Keratinocyte (primary cell): ENCODE measurements at regions not wholly inside any gene's neighbourhood (a gene's known extent, or its start where the extent isn't known, plus 50 kb on each side); places are given as distances from the start of the nearest gene placed in this dataset.

Experiments
- DNase-seq: peaks from one replicate; pipeline ENCODE4 v3.0.0-alpha.2; 2011; ENCODE audit warnings: low read depth, missing footprints, low spot score
- FAIRE-seq: peaks from 2 replicates; lab custom pipeline; 2011; peaks lifted over from hg19 to GRCh38; lab: Jason Lieb, UNC
- H2AFZ ChIP-seq: 2 replicates; pipeline ENCODE4 v1.6.0; 2012; ENCODE audit warnings: low read length, control low read depth, inconsistent platforms; ENCODE audit not compliant: control insufficient read depth
- H3K27ac ChIP-seq: 2 replicates; pipeline ENCODE4 v1.5.1; 2011; ENCODE audit warnings: low read length; ENCODE audit not compliant: control insufficient read depth, insufficient read depth
- H3K27me3 ChIP-seq: 3 replicates; pipeline ENCODE4 v1.6.0; 2011; ENCODE audit warnings: low read length; ENCODE audit not compliant: control insufficient read depth, insufficient read depth; ENCODE audit errors: extremely low read depth
- H3K36me3 ChIP-seq, 2 experiments: 2 replicates in 1 of 2; 3 replicates in 1 of 2; pipeline ENCODE4 v1.5.1; 2011; ENCODE audit warnings: low read length in 2 of 2, mild to moderate bottlenecking in 1 of 2; ENCODE audit not compliant: control insufficient read depth in 2 of 2, insufficient read depth in 2 of 2; ENCODE audit errors: extremely low read depth in 1 of 2
- H3K4me1 ChIP-seq: 3 replicates; pipeline ENCODE4 v1.5.1; 2011; ENCODE audit warnings: low read length; ENCODE audit not compliant: control insufficient read depth, insufficient read depth; ENCODE audit errors: extremely low read depth
- H3K4me2 ChIP-seq: 3 replicates; pipeline ENCODE4 v1.6.0; 2011; ENCODE audit warnings: low read depth, low read length; ENCODE audit not compliant: control insufficient read depth, insufficient read depth; ENCODE audit errors: extremely low read depth
- H3K4me3 ChIP-seq, 3 experiments: fragments of 200-600 bp in 1 of 3; sonication (generic) in 1 of 3; 2 replicates in 2 of 3; 3 replicates in 1 of 3; pipeline ENCODE4 v1.5.1; 2011 to 2016; ENCODE audit warnings: low read length in 3 of 3, mild to moderate bottlenecking in 3 of 3, control low read depth in 2 of 3, inconsistent platforms in 1 of 3, low read depth in 1 of 3, mixed read lengths in 1 of 3, mixed run types in 1 of 3, moderate library complexity in 1 of 3; ENCODE audit not compliant: control insufficient read depth in 2 of 3, insufficient read depth in 2 of 3; ENCODE audit errors: extremely low read depth in 1 of 3
- H3K79me2 ChIP-seq: 2 replicates; pipeline ENCODE4 v1.6.0; 2012; ENCODE audit warnings: low read length; ENCODE audit not compliant: control insufficient read depth, insufficient read depth
- H3K9ac ChIP-seq: 3 replicates; pipeline ENCODE4 v1.6.0; 2011; ENCODE audit warnings: low read length; ENCODE audit not compliant: control insufficient read depth, insufficient read depth; ENCODE audit errors: extremely low read depth
- H3K9me1 ChIP-seq: 3 replicates; pipeline ENCODE4 v1.6.0; 2011; ENCODE audit warnings: low read length; ENCODE audit not compliant: control insufficient read depth, insufficient read depth; ENCODE audit errors: extremely low read depth
- H3K9me3 ChIP-seq: 2 replicates; pipeline ENCODE4 v1.5.1; 2012; ENCODE audit warnings: low read depth, low read length; ENCODE audit not compliant: control insufficient read depth
- H4K20me1 ChIP-seq: 3 replicates; pipeline ENCODE4 v1.6.0; 2011; ENCODE audit warnings: low read length; ENCODE audit not compliant: control insufficient read depth, insufficient read depth; ENCODE audit errors: extremely low read depth
- CTCF ChIP-seq, 3 experiments: IDR thresholded peaks in 1 of 3; conservative IDR thresholded peaks in 1 of 3; optimal IDR thresholded peaks in 1 of 3; 2 replicates in 2 of 3; 3 replicates in 1 of 3; pipeline versions ENCODE3 to v1.5.1; 2011; ENCODE audit warnings: low read length in 3 of 3, mild to moderate bottlenecking in 3 of 3, moderate library complexity in 2 of 3, control low read depth in 1 of 3, inconsistent platforms in 1 of 3; ENCODE audit not compliant: insufficient read depth in 2 of 3; ENCODE audit errors: extremely low read depth in 1 of 3
- EZH2 ChIP-seq: IDR thresholded peaks from one replicate; pipeline ENCODE4 v1.6.1; 2012; ENCODE audit warnings: inconsistent platforms, mild to moderate bottlenecking, low read length, moderate library complexity
- dilution Hi-C: fragments of 300-500 bp; cut with MboI; formaldehyde crosslinking; loops from one replicate; pipeline ENCODE4 v1.7.0; 2020; ENCODE audit warnings: low sequenced_read_pairs; ENCODE audit not compliant: extremely low pct_ligation_motif_present

- no peak overlapping the region for H3K4me2 ChIP-seq
These were observed 54.3 kb upstream of the CLMP start for GRCh38 chr11:123249354-123249753.

GRCh38 chr11:123247813-123248379, 52.8 kb upstream of the CLMP start:
- Histone ChIP-seq H3K27ac (no peak overlapping the region), H3K9me1 (no peaks in the 10 kb centered on the region), H3K27me3 (no peaks in the 10 kb centered on the region), H3K4me3 (no peak overlapping the region), H2AFZ (no peak overlapping the region), H3K9me3 (no peaks in the 10 kb centered on the region), H3K4me1 (peaks cover 3% of the 10 kb centered on the region), H3K9ac (no peak overlapping the region), H4K20me1 (no peaks in the 10 kb centered on the region), H3K79me2 (no peaks in the 10 kb centered on the region), H3K4me2 (no peak overlapping the region), H3K36me3 (no peaks in the 10 kb centered on the region)
- FAIRE-seq = no peak
- no peak for DNase-seq
- dilution Hi-C loops = no loop called here
- no peak for TF ChIP-seq CTCF (optimal IDR thresholded peaks at IDR 0.05 in 1 of 3, IDR thresholded peaks at IDR 0.05 in 1 of 3, conservative IDR thresholded peaks at IDR 0.05 in 1 of 3; ENCODE audit: extremely low read depth in 1 of 3, insufficient read depth in 2 of 3, low read length in 3 of 3)
- TF ChIP-seq EZH2 = no peak

More at GRCh38 chr11:123249354-123249753, 54.3 kb upstream of the CLMP start:
- H3K9me3 ChIP-seq = no peaks in the 10 kb centered on the region
- dilution Hi-C loops = no loop called here
- H3K4me3 ChIP-seq = no peak overlapping the region
- no peak overlapping the region for H3K9ac ChIP-seq
- H2AFZ ChIP-seq = no peak overlapping the region
- DNase-seq = no peak
- H3K27ac ChIP-seq = no peak overlapping the region
- TF ChIP-seq EZH2 (no peak), CTCF (optimal IDR thresholded peaks at IDR 0.05 in 1 of 3, IDR thresholded peaks at IDR 0.05 in 1 of 3, conservative IDR thresholded peaks at IDR 0.05 in 1 of 3; ENCODE audit: extremely low read depth in 1 of 3, insufficient read depth in 2 of 3, low read length in 3 of 3) (no peak)
- no peaks in the 10 kb centered on the region for H3K27me3 ChIP-seq
- no peak for FAIRE-seq
- no peaks in the 10 kb centered on the region for H3K36me3 ChIP-seq
- peaks cover 3% of the 10 kb centered on the region for H3K4me1 ChIP-seq
- no peaks in the 10 kb centered on the region for H4K20me1 ChIP-seq
- no peaks in the 10 kb centered on the region for H3K9me1 ChIP-seq
- no peaks in the 10 kb centered on the region for H3K79me2 ChIP-seq
